Loucy (cell line): ENCODE measurements at regions not wholly inside any gene's neighbourhood (a gene's known extent, or its start where the extent isn't known, plus 50 kb on each side); places are given as distances from the start of the nearest gene placed in this dataset.

Experiments
- H2AFZ ChIP-seq: fragments of 200-600 bp; sonication (generic); 2 replicates; pipeline ENCODE4 v1.6.0; 2016; ENCODE audit warnings: antibody characterized with exemption, mild to moderate bottlenecking, low read length, moderate library complexity
- H3F3A ChIP-seq: fragments of 200-600 bp; 2 replicates; pipeline ENCODE4 v1.6.0; 2016; ENCODE audit warnings: antibody characterized with exemption, low read depth, mild to moderate bottlenecking
- H3K27me3 ChIP-seq: fragments of 200-600 bp; sonication (generic); 2 replicates; pipeline ENCODE4 v1.6.1; 2014; ENCODE audit warnings: low read length, mild to moderate bottlenecking; ENCODE audit not compliant: insufficient read depth, poor library complexity, severe bottlenecking
- H3K36me3 ChIP-seq: fragments of 200-600 bp; sonication (generic); 2 replicates; pipeline ENCODE4 v1.6.1; 2016; ENCODE audit warnings: low read length; ENCODE audit not compliant: insufficient read depth
- H3K4me1 ChIP-seq: fragments of 200-600 bp; sonication (generic); 2 replicates; pipeline ENCODE4 v1.5.1; 2014; ENCODE audit warnings: low read length, mild to moderate bottlenecking; ENCODE audit not compliant: insufficient read depth, poor library complexity, severe bottlenecking
- H3K4me2 ChIP-seq: fragments of 200-600 bp; sonication (generic); 2 replicates; pipeline ENCODE4 v1.6.0; 2014; ENCODE audit warnings: antibody characterized with exemption, low read length, low read depth, mild to moderate bottlenecking; ENCODE audit not compliant: poor library complexity, severe bottlenecking
- H3K4me3 ChIP-seq: fragments of 200-600 bp; sonication (generic); 2 replicates; pipeline ENCODE4 v1.5.1; 2014; ENCODE audit warnings: low read length, mild to moderate bottlenecking, mixed read lengths; ENCODE audit not compliant: poor library complexity, severe bottlenecking
- H3K79me2 ChIP-seq: fragments of 200-600 bp; sonication (generic); 2 replicates; pipeline ENCODE4 v1.6.1; 2014; ENCODE audit warnings: low read length; ENCODE audit not compliant: insufficient read depth
- H3K9ac ChIP-seq: fragments of 200-600 bp; sonication (generic); 2 replicates; pipeline ENCODE4 v1.6.0; 2014; ENCODE audit warnings: mild to moderate bottlenecking, low read depth, low read length, moderate library complexity; ENCODE audit not compliant: poor library complexity, severe bottlenecking
- H3K9me2 ChIP-seq: fragments of 200-600 bp; sonication (generic); replicated peaks from 2 replicates; pipeline ENCODE4 v1.6.1; 2016; ENCODE audit warnings: low read depth, low read length, mixed read lengths
- H3K9me3 ChIP-seq: fragments of 200-600 bp; sonication (generic); 2 replicates; pipeline ENCODE4 v1.6.1; 2014; ENCODE audit warnings: mild to moderate bottlenecking, antibody characterized with exemption, low read length, low read depth; ENCODE audit not compliant: insufficient read depth
- H4K20me1 ChIP-seq: fragments of 200-600 bp; sonication (generic); 2 replicates; pipeline ENCODE4 v1.6.0; 2014; ENCODE audit warnings: antibody characterized with exemption, low read length, mild to moderate bottlenecking; ENCODE audit not compliant: insufficient read depth, poor library complexity, severe bottlenecking
- EZH2phosphoT487 ChIP-seq: fragments of 200-600 bp; IDR thresholded peaks from 2 replicates; pipeline ENCODE4 v1.6.1; 2018; ENCODE audit warnings: antibody characterized with exemption, mild to moderate bottlenecking, moderate library complexity, borderline replicate concordance
- TF ChIP-seq, protein P1 (sequence below): fragments of 200-600 bp; sonication (generic); conservative IDR thresholded peaks from 2 replicates; pipeline ENCODE4 v1.5.1; 2014; ENCODE audit warnings: mild to moderate bottlenecking, antibody characterized with exemption, low read length

DNA sequence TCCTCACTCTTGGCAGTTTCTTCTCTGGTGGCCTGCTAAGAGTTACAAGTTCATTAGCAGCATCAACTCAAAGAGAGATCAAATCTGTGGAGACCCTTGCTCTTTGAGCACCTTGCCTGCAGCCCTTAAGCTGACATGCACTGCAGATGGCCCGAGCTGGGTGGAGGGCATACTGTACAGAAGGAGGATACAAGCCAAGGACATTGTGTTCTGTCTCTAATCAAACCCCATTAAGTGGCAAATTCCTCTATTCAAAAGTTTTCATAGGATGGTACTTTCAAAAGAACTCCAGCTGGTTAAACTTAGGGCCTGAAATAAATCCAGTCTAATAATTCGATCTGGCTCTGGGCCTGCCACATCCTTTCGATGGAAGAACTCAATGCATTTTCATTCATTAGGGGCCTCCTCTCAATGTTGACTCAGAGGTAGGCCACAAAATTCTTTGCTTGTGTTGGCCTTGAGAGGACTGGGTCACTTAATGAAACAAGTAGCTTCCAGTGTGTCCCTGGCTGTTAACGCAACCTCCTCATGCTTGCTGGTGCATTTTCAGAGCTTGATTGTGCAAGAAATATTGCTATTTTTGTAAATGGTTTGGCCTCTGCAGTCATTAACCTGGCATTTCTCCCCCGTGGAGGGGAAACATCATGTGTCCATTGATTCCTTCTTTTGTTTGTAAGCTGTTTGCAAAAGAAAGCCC is 318.2 kb downstream of the NUAK1 start:
- H2AFZ ChIP-seq: no peak overlapping the region
- H3K27me3 ChIP-seq: no peaks in the 10 kb centered on the region
- H3K9me3 ChIP-seq: no peaks in the 10 kb centered on the region
- no peaks in the 10 kb centered on the region for H3F3A ChIP-seq
- no peak overlapping the region for H3K4me2 ChIP-seq
- no peaks in the 10 kb centered on the region for H3K79me2 ChIP-seq
- H3K36me3 ChIP-seq: no peaks in the 10 kb centered on the region
- no peaks in the 10 kb centered on the region for H3K4me1 ChIP-seq
- H3K9ac ChIP-seq: no peak overlapping the region
- TF ChIP-seq EZH2phosphoT487: no peak
- no peaks in the 10 kb centered on the region for H3K9me2 ChIP-seq
- H3K4me3 ChIP-seq: no peak overlapping the region
- no peaks in the 10 kb centered on the region for H4K20me1 ChIP-seq

DNA sequence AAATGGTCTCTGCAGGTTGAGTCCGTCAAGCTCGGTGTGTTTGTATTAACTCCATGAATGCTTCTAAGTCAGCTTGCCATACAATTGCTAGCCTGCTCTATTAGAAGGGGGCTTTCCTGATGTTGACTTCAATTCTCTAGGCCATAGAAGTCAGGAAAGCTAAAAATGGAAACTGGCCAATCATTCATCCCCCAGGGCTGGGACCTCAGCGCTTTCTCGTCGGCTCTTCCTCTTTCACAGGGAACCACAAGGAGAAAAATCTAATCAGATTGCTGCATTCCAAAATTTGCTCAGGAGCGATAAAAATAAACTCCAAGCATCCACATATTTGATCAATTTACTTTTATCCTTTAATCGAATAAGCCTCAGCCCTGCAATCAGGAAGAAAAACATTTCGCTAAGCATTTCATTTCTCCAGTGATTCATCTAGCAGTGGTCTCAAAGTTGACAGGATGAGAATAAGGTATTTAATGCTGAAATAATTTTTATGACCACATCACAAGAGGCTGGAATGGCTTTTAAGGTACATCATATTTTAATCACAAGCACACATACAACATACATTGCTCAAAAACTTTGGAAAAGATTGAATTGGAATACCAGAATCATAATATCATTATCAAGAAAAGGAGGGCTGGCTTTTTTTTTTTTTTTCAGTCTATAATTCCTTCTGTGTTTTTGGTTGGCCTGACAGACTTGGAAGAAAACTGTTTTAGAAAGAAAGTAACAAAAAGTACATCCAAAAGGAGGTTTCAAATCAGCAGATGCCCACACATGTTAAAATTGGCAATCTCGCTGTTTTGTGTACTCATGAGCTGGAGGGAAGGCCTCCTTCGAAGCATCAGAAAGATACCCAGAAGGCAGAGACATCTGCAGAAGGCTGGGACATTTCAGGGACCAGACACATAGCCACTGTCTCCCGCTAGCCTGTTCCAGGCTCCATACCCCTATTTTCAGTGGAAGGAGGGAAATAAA is 316.3 kb downstream of the NUAK1 start:
- H3K4me3 ChIP-seq: no peak overlapping the region
- no peak overlapping the region for H3K4me2 ChIP-seq
- no peaks in the 10 kb centered on the region for H3K27me3 ChIP-seq
- no peak overlapping the region for H3K9ac ChIP-seq
- no peaks in the 10 kb centered on the region for H3K9me3 ChIP-seq
- H3K79me2 ChIP-seq: no peaks in the 10 kb centered on the region
- H2AFZ ChIP-seq: no peak overlapping the region
- no peak for TF ChIP-seq EZH2phosphoT487
- TF ChIP-seq, protein P1, sequence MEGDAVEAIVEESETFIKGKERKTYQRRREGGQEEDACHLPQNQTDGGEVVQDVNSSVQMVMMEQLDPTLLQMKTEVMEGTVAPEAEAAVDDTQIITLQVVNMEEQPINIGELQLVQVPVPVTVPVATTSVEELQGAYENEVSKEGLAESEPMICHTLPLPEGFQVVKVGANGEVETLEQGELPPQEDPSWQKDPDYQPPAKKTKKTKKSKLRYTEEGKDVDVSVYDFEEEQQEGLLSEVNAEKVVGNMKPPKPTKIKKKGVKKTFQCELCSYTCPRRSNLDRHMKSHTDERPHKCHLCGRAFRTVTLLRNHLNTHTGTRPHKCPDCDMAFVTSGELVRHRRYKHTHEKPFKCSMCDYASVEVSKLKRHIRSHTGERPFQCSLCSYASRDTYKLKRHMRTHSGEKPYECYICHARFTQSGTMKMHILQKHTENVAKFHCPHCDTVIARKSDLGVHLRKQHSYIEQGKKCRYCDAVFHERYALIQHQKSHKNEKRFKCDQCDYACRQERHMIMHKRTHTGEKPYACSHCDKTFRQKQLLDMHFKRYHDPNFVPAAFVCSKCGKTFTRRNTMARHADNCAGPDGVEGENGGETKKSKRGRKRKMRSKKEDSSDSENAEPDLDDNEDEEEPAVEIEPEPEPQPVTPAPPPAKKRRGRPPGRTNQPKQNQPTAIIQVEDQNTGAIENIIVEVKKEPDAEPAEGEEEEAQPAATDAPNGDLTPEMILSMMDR: no peak
- no peaks in the 10 kb centered on the region for H3K9me2 ChIP-seq
- no peaks in the 10 kb centered on the region for H3K4me1 ChIP-seq
- no peaks in the 10 kb centered on the region for H3F3A ChIP-seq
- H4K20me1 ChIP-seq: no peaks in the 10 kb centered on the region
- no peaks in the 10 kb centered on the region for H3K36me3 ChIP-seq

DNA sequence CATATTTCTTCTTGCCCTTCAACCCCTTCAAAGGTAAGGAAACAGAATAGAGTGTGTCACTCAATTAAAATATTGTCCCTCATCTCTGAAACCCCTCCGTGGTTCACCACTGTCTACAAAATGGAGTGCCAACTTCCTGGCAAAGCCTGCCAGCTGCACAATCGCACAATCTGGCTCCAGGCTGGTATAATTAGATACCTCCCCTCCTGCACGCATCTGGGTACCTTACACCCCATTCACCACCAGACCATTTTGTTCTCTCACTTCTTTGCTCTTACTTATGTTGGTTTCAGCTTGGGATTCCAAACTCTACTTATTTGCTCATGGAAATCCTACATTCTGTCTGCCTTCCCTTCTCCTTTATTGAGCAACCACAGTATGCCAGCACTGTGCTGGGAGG is 314.9 kb downstream of the NUAK1 start:
- Histone ChIP-seq H3K4me2 (no peak overlapping the region), H4K20me1 (no peaks in the 10 kb centered on the region), H3K4me3 (no peak overlapping the region), H3F3A (no peaks in the 10 kb centered on the region), H3K9me3 (no peaks in the 10 kb centered on the region), H3K79me2 (no peaks in the 10 kb centered on the region), H3K9ac (no peak overlapping the region), H3K36me3 (no peaks in the 10 kb centered on the region), H2AFZ (no peak overlapping the region), H3K27me3 (no peaks in the 10 kb centered on the region), H3K9me2 (no peaks in the 10 kb centered on the region), H3K4me1 (no peaks in the 10 kb centered on the region)
- TF ChIP-seq, protein P1: no peak
- TF ChIP-seq EZH2phosphoT487: no peak
